ENCODE measurements at regions not wholly inside any gene's neighbourhood (a gene's known extent, or its start where the extent isn't known, plus 50 kb on each side); places are given as distances from the start of the nearest gene placed in this dataset.

DNA sequence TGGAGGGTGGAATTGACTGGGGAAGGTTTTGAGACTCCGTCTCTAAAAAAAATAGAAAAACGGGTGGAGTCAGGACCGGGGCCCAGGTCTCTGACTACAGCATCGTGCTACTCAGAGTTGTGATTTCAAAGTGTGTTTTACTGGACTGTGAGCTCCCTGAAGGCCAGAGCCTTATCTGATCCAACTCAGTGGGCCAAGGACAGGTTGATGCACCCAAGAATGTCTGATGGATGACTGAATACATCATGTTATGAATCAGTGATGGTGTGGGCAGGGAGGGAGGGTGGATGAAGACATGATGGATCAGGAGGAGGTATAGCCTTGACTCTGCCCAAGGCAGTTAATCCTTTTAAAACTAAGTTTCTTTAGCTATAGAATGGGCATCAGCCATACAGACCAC, 81.6 kb downstream of the FOXD2 start:
- no peak for TF ChIP-seq CTCF (IDR thresholded peaks at IDR 0.05)
- TF ChIP-seq POLR2A (IDR thresholded peaks at IDR 0.05) = no peak
